Cardiac fibroblast (primary cell): ENCODE measurements at regions not wholly inside any gene's neighbourhood (a gene's known extent, or its start where the extent isn't known, plus 50 kb on each side); places are given as distances from the start of the nearest gene placed in this dataset.

Experiments used
- DNase-seq, 2 donors: peaks; one replicate each; pipeline versions ENCODE4 v3.0.0 to v3.0.0-alpha.2; 2010; ENCODE audit warnings: low read depth in 2 of 2
- H3K4me3 ChIP-seq, 2 donors: replicated peaks in 1 of 2; 1 replicate in 1 of 2; 2 replicates in 1 of 2; pipeline ENCODE4 v1.5.1; 2011; ENCODE audit warnings: low read depth in 2 of 2, low read length in 2 of 2, mild to moderate bottlenecking in 2 of 2, moderate library complexity in 1 of 2
- CTCF ChIP-seq: IDR thresholded peaks from one replicate; pipeline ENCODE4 v1.5.1; 2011; ENCODE audit warnings: low read depth, mild to moderate bottlenecking, low read length, inconsistent platforms

GRCh38 chr5:125776656-125777139 lies 646.5 kb upstream of the GRAMD2B start:
- DNase-seq, result no peak
- no peak overlapping the region for H3K4me3 ChIP-seq
- no peak for TF ChIP-seq CTCF

GRCh38 chr5:125778791-125779190 lies 644.4 kb upstream of the GRAMD2B start:
- no peak for TF ChIP-seq CTCF
- no peak overlapping the region for H3K4me3 ChIP-seq
- no peak for DNase-seq

- no peak overlapping the region for H3K4me3 ChIP-seq
These were observed 637.8 kb upstream of the GRAMD2B start for GRCh38 chr5:125785407-125785806.

GRCh38 chr5:125786021-125786420 lies 637.2 kb upstream of the GRAMD2B start:
- no peak for DNase-seq
- no peak overlapping the region for H3K4me3 ChIP-seq
- TF ChIP-seq CTCF, result no peak

More at GRCh38 chr5:125785407-125785806, 637.8 kb upstream of the GRAMD2B start:
- no peak for DNase-seq
- TF ChIP-seq CTCF, result no peak

- DNase-seq, result no peak
- TF ChIP-seq CTCF, result no peak
- H3K4me3 ChIP-seq, result no peak overlapping the region
These were observed 629.7 kb upstream of the GRAMD2B start for GRCh38 chr5:125793470-125793869.

GRCh38 chr5:125794922-125795321 lies 628.3 kb upstream of the GRAMD2B start:
- no peak for TF ChIP-seq CTCF
- H3K4me3 ChIP-seq, result no peak overlapping the region
- no peak for DNase-seq

GRCh38 chr5:125798307-125798706 lies 624.9 kb upstream of the GRAMD2B start:
- TF ChIP-seq CTCF, result no peak
- DNase-seq, result peak; percentile 63 to 65
- no peak overlapping the region for H3K4me3 ChIP-seq
